ENCODE measurements at regions not wholly inside any gene's neighbourhood (a gene's known extent, or its start where the extent isn't known, plus 50 kb on each side); places are given as distances from the start of the nearest gene placed in this dataset.

GRCh38 chr3:70805061-70805889, 492.8 kb upstream of the MDFIC2 start:
- no peak for DNase-seq (ENCODE audit: low read depth, low spot score)
- H3K27ac ChIP-seq, result no peak overlapping the region

GRCh38 chr3:70803891-70804290, 491.5 kb upstream of the MDFIC2 start:
- no peak for DNase-seq (ENCODE audit: low read depth, low spot score)
- H3K27ac ChIP-seq, result no peak overlapping the region

DNA sequence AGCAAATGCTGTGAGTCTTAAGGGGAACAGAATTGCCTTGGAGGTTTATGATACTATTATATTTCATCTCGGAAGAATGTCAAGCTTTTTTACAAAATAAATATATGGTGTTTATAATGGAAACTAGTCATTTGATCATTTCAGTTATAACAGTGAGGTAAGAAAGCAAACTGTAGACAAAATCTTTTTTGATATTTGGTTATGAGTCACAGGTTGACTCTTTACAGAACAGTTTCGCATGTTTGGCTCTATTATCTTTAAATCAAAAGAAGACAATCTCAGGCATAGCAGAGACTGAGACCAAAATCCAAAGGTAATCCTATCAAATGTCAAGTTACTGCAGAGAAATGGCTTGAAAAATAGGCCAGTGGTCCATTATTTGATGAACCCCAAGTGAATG, 490.9 kb upstream of the MDFIC2 start:
- H3K27ac ChIP-seq, result no peak overlapping the region
- DNase-seq (ENCODE audit: low read depth, low spot score), result no peak

- no peak overlapping the region for H3K27ac ChIP-seq
- DNase-seq (ENCODE audit: low read depth, low spot score), result no peak
These were observed 488.5 kb upstream of the MDFIC2 start for GRCh38 chr3:70800951-70801350.

DNA sequence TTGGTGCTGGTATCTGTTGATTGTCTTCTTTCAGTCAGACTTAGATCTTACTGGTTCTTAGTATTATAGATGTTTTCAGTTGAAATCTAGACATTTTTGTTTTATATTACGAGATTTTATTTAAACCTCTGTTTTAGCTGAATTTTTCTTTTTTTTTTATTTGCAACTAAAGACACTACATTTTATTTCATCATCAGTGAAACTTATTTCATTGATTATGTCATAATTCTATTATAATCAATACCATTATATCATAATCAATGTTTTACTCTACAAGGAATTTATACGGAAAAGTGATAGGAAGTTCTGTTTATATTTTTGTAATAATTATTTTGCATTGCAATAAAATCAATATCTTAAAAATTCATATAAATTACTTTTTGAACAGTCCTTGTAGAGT, 477.4 kb upstream of the MDFIC2 start:
- DNase-seq (ENCODE audit: low read depth, low spot score), result no peak
- H3K27ac ChIP-seq, result no peak overlapping the region

GRCh38 chr3:70780790-70781189, 468.4 kb upstream of the MDFIC2 start:
- H3K27ac ChIP-seq, result no peak overlapping the region
- DNase-seq (ENCODE audit: low read depth, low spot score), result no peak

DNA sequence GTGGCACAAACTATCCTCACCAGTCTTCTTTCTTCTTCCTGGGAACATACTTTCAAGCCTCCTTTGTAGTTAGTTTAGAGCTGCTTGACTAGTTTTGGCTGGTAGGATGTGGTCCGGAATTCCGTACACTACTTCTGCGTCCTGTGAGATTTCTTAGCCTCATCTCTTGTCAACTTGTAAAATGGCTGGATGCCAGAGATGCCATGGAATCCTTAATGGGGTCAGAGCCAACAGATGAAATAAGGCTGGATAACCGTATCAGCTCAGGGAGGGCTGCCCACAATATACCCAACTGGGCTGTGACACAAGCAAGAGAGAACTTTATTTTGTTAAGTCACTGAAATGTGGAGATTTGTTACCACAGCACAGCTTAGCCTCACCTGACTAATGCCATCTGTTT, 466.9 kb upstream of the MDFIC2 start:
- DNase-seq (ENCODE audit: low read depth, low spot score), result no peak
- no peak overlapping the region for H3K27ac ChIP-seq

- no peak overlapping the region for H3K27ac ChIP-seq
- no peak for DNase-seq (ENCODE audit: low read depth, low spot score)
These were observed 463.6 kb upstream of the MDFIC2 start for GRCh38 chr3:70776081-70776480.

- no peak overlapping the region for H3K27ac ChIP-seq
- DNase-seq (ENCODE audit: low read depth, low spot score), result no peak
These were observed 462.8 kb upstream of the MDFIC2 start for GRCh38 chr3:70775257-70775656.

DNA sequence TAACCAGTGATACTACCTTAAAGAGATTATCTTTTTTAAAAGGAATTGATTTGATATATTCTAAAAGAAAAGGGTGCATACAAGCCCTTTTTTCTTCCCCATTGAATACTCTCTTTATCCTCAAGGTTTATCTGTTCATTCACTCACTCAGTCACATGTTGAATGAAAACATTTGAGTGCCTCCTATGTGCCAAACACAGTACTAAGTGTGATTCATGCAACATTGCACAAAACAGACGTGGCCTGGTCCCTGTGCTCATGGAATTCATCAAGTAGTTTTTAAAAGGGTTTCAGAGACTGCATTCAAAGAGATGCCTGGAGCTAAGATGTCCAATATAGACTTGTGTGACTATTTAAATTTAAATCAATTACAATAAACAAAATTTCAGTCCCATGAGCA, 462.2 kb upstream of the MDFIC2 start:
- DNase-seq (ENCODE audit: low read depth, low spot score), result no peak
- H3K27ac ChIP-seq, result no peak overlapping the region

DNA sequence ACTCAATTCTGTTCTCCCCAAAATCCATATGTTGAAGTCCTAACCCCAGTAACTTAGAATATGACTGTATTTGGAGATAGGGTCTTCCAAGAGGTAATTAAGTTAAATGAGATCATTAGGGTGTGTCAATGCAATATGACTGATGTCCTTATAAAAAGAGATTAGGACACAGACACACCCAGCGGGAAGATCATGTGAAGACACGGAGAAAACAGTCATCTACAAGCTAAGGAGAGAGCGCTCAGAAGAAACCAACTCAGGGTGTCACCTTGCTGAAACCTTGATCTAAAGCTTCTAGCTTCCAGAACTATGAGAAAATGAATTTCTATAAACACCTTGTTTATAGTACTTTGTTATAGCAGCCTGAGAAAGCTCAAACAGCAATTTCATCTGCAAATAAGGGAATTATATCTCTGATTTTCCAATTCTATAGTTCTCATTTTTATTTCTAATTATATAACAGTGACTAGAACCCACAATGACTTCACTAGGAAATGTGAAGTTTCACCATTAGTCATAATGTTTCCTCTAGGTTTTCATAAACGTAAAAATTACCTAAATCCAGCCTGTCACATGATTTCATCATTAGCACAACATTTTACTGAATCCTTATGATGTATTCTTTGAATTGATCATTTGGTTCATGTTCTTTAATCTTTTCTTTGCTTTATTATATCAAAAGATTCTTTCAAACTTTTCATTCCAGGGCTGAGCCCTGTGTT, 459.1 kb upstream of the MDFIC2 start:
- DNase-seq (ENCODE audit: low read depth, low spot score), result peak; percentile 22
- peak overlapping the region; percentile 67 for H3K27ac ChIP-seq

DNA sequence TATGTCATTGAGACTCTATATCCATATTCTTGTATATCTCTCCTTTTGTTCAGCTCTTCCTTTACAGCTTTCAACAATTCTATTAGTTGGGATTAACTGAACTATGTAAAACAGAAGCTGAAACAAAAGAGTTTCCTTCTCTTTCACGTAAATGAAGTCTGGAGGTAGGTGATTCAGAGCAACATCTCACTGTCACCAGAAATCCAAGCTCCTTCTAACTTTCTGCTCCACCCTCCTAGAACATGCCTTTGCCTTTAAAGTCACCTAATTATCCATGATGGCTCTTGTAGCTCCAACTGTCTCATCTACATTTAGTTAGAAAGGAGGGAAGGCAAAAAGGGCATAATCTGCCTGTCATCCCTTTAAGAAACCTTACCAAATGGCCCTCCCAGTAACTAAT, 458.2 kb upstream of the MDFIC2 start:
- DNase-seq (ENCODE audit: low read depth, low spot score), result no peak
- peak overlapping the region; percentile 67 for H3K27ac ChIP-seq

GRCh38 chr3:70766301-70766700, 453.9 kb upstream of the MDFIC2 start:
- no peak for DNase-seq (ENCODE audit: low read depth, low spot score)
- H3K27ac ChIP-seq, result no peak overlapping the region

- DNase-seq (ENCODE audit: low read depth, low spot score), result no peak
- no peak overlapping the region for H3K27ac ChIP-seq
These were observed 451.5 kb upstream of the MDFIC2 start for GRCh38 chr3:70763894-70764293.

- H3K27ac ChIP-seq, result no peak overlapping the region
- no peak for DNase-seq (ENCODE audit: low read depth, low spot score)
These were observed 445.2 kb upstream of the MDFIC2 start for GRCh38 chr3:70757658-70758057.

DNA sequence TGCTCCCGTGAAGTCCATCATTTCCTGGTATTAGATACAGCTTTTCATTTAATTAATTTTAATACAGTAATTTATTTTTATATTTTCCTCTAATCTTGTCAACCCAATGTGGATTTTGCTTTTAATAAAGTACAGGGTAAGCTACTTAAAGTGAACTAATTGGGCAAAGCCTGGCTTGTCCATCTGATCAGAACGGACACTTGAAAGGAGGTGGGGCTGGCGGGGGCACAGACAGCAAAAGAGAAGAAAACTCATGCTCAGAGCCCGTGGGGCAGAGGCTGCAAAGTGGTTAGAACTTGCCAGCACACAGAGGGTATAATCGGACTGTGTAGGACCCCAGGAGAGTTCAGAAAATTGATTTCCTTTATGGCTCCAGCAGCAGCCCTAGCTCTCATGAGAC, 443.1 kb upstream of the MDFIC2 start:
- no peak overlapping the region for H3K27ac ChIP-seq
- no peak for DNase-seq (ENCODE audit: low read depth, low spot score)

- H3K27ac ChIP-seq, result no peak overlapping the region
These were observed 441.9 kb upstream of the MDFIC2 start for GRCh38 chr3:70754314-70754713.

GRCh38 chr3:70753572-70753971, 441.1 kb upstream of the MDFIC2 start:
- no peak overlapping the region for H3K27ac ChIP-seq
- no peak for DNase-seq (ENCODE audit: low read depth, low spot score)

More at GRCh38 chr3:70754314-70754713, 441.9 kb upstream of the MDFIC2 start:
- DNase-seq (ENCODE audit: low read depth, low spot score), result no peak

- no peak for DNase-seq (ENCODE audit: low read depth, low spot score)
- no peak overlapping the region for H3K27ac ChIP-seq
These were observed 439.6 kb upstream of the MDFIC2 start for GRCh38 chr3:70752051-70752450.

- H3K27ac ChIP-seq, result no peak overlapping the region
- DNase-seq (ENCODE audit: low read depth, low spot score), result no peak
These were observed 436.7 kb upstream of the MDFIC2 start for GRCh38 chr3:70749122-70749521.

DNA sequence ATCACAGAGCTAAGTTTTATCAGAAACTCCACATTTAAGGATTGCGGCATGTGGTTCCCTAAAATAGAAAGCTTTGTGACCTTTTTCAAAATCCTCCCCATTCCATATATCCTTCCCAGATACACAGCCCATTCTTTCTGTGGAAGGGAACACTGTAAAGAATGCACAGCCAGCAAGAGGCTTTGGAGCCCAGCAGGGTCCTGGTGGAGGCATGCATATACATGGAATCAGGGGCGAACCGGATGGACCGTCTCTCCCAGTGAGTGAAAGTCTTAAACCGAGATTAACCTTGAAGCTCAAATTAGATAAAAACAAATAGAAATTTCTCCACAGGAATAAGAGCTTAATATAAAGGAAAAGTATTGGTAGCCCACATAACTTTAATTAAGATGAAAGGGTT, 436.2 kb upstream of the MDFIC2 start:
- H3K27ac ChIP-seq, result no peak overlapping the region
- no peak for DNase-seq (ENCODE audit: low read depth, low spot score)

DNA sequence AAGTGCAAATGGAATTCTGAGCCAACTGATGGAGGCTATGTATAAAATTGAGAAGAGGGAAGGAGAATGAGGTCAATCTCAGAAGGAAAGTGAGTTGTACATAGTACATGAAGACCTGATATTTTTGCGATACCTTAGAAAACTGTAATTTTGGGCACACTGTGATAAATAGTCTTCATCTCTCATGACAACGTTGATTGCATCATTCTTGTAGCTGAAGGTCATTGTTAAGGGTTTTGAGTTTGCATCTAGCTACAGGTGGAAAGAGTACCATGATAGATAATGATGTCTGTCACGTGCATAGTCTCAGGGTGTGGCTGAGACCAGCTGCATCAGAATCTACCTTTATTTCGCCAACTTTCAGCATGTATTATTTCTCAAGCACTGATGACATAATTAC, 435.4 kb upstream of the MDFIC2 start:
- H3K27ac ChIP-seq, result no peak overlapping the region
- no peak for DNase-seq (ENCODE audit: low read depth, low spot score)
